ENCODE measurements at regions not wholly inside any gene's neighbourhood (a gene's known extent, or its start where the extent isn't known, plus 50 kb on each side); places are given as distances from the start of the nearest gene placed in this dataset.
"Not testable (repeated sequence)": the region's sequence is repeated elsewhere in the genome, so short reads cannot be mapped to it uniquely, and the experiment has no call there.

GRCh38 chr21:15311510-15311909 lies 246.7 kb upstream of the NRIP1 start:
- no peak for DNase-seq (ENCODE audit: low spot score)

DNA sequence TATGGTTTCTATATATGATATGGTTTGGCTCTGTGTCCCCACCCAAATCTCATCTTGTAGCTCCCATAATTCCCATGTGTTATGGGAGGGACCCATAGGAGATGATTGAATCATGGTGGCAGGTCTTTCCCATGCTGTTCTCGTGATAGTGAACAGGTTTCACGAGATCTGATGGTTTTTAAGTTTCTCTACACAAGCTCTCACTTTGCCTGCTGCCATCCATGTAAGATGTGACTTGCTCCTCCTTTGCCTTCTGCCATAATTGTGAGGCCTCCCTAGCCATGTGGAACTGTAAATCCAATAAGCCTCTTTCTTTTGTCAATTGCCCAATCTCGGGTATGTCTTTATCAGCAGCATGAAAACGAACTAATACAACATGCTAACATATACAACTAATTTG lies 252.2 kb upstream of the NRIP1 start:
- DNase-seq (ENCODE audit: low spot score), result not testable (repeated sequence)

DNA sequence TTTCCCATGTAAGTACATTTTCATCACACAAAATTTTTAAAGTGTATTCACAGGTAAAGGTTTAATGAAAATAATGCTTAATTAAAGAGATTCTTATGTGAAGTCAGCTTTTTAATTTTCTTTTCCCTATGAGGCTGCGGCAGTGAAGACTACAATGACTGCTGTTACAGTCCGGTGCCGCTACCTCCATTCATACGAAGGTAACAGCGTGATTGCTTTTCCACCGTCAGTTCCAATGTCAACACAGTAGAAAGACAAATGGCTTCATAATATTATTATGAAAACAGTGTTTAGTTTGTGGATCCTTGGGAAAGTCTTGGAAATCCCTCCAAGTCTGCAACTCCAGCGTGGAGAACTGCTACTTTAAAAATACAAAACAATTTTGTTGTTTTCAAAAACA lies 254.9 kb upstream of the NRIP1 start:
- no peak for DNase-seq (ENCODE audit: low spot score)

DNA sequence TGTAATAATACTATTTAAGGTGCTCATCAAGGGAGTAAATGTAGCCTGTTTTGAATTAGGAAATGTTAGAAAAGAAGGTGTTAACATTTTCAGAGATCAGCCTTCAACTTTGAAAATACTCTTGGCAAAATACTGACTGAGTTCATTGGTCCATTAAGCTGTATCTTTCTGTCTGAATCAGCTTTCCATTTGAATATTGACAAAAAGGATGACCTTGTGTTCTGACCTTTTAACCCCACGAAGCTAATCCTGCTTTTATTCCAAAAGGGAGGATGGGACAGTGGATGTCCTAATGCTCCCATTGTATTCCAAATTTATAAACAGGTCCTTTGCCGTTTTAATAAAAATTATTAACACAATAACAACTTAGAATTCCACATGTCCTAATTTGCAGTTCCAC lies 259.7 kb upstream of the NRIP1 start:
- DNase-seq (ENCODE audit: low spot score), result no peak

DNA sequence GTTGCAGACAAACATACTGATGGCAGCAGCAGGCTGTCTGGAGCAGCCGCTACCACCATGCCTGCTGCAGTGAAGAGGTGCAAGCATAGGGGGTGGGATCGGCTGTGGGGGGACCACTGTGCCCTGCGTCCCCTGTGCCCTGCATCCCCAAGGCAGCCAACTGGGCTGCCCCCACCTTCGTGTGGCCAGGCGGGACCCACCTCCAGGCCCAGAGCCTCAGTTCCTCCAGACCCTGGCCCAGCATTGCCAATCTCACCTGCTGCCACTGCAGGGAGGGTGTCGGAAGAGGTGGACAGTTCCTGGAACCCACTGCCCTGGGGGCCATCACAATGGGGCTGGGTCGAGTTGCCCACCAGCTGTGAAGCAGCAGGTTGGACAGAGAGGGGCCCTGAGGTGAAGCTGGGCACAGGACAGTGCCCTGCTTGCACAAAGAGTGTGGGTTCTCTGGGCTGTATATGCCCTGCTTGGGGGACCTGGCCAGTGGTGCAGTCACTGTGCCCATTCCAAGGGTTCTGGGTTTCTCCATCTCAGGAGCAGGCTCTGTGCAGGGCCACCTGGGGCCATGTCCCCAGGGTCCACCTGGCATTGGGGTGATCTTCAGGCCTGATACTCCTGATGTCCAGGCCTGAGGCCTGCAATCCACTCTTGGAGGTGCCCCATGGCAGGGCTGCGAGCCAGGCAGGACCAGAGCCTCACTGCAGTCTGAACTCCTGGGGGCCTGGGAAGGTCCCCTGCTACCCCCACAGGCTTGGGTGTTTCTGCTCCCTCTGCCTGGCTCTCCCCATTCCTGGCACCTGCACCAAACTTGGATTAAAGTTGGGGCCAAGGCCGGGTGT lies 261.4 kb upstream of the NRIP1 start:
- DNase-seq (ENCODE audit: low spot score), result no peak

DNA sequence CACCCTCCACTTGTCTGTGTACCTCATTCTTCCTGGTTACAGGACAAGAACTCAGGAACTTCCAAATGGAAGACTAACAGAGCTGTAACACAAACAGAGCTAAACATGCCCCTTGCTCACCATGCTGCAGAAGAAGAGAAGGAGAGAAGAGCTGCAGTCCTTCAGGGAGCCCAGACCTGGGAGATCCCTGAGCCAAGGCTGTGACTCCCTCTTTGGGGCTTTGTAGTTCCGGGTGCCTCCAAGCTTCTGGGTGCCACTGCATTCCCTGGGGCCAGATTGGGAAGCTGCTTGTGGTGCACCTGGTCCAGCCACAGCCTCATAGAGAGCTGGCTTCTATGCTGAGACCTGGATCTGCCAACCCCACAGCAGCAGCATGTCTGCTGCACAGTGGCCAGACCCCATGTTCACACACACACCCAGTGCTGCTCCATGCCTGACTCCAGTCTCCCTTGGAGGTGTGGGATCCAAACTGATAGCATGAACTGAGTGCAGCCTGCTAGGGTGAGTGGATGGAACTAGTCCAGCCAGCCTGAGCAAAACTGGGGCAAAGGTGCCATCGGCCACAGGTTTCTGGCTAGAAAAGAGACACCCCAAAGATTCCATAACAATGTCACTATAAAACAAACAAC lies 263.0 kb upstream of the NRIP1 start:
- no peak for DNase-seq (ENCODE audit: low spot score)

DNA sequence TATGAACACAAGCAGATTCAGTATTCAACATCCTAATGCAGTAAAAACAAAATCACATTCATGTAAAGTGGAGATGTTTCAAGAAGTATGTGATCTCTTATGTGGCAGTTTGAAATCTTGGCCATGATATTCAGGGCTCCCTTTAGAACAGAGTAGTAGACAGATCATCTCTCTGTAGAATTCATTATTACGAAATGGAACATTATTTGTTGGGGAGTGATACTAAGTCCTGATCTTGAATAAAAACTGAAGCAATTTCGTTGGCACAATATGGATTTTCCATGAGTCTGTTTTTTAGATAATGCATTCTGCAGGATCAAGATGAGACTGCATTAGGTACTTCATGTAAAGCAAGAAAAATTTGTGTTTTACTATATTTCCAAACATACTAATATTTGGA lies 264.4 kb upstream of the NRIP1 start:
- DNase-seq (ENCODE audit: low spot score), result no peak

DNA sequence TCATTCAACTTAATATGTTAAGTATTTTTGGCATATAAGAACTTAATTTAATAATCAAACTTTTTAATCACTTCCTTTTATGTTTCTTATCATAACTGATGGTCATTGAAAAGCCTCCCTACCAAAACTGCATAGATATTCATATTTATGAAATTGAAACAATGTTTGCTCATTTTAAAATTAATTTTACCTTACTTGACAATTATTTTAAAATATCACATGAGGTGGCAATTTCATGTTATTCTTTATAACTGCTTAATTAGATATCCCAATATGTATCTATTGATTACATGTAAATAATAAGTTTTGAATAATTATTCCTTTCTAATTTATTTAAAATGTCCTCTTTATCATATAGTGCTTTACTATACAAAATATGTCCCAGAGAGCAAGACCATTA lies 266.1 kb upstream of the NRIP1 start:
- no peak for DNase-seq (ENCODE audit: low spot score)

GRCh38 chr21:15332572-15332971 lies 267.8 kb upstream of the NRIP1 start:
- no peak for DNase-seq (ENCODE audit: low spot score)

GRCh38 chr21:15333136-15333710 lies 268.4 kb upstream of the NRIP1 start:
- DNase-seq (ENCODE audit: low spot score), result no peak

DNA sequence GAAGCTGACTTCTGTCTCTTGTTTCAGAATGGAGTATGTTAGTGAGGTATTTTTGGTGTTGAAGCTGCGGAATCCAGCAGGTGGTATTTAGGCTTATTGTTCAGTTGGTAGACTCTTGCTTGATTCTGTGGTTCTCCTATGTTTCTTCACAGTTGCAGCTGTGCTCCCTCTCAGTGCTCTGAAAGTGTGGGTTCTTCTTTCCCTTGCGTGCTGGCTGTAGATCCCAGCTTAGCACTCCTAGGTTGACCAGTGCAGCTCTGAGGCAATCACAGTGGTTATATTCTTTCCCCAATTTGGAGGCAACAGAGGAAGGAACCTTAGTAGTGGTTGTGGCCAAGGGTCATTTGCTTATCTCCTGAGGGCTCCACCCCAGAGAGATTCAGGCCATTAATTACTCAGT lies 269.2 kb upstream of the NRIP1 start:
- no peak for DNase-seq (ENCODE audit: low spot score)

DNA sequence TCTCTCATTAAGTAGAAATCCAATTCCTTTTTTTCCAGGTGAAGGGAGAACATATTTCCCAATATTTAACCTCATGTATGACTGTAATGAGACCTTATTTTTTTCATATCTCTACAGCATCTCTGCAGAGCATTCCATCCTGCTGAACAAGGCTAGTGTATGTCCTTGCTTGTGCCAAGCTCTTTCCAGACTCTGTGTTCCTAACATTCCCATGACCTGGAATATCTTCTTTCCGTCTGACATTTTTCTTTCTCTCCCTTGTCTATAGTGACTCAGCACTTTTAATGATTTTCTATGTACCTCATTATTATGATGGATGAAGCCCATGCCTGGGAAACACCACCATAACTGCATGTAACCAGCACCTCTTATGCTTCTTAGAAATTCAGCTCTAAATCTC lies 278.3 kb upstream of the NRIP1 start:
- no peak for DNase-seq (ENCODE audit: low spot score)

- no peak for DNase-seq (ENCODE audit: low spot score)
Measured at GRCh38 chr21:15352009-15352408, 287.2 kb upstream of the NRIP1 start.

DNA sequence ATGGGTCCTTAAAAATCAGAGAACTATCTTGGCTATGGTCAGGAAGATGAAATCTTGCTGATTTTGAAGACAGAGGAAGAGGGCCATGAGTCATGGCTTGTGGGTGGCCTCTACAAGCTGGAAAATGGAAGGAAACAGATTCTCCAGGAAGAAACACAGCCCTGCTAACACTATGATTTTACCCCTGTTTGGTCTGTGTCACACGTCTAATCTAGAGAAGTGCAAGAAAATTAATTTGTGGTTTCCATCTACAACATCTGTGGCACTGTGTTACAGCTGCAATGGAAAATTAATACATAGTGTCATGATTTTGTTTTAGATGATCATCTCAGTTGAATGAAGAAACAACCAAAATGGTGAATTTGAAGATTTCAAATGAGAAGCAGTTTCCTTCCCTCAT lies 288.7 kb upstream of the NRIP1 start:
- DNase-seq (ENCODE audit: low spot score), result no peak

DNA sequence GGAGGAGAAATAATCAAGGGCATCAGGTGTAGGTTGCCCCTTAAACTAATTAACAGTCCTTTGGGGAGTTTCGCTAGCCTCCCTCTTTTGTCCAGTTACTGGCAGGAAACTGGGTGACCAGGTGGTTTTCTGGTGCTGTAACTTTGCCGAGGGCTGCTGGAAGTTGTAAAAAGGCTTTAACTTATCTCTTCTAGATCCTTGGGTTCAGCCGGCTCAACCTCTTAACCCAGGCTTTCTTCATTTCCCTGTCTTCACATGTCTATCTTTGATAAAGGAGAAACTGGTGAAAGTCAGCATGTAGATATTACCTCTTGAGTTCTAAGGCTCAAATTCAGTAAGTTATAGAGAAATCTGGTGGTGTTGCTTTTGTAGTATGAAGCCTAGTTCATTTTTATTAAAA lies 289.7 kb upstream of the NRIP1 start:
- DNase-seq (ENCODE audit: low spot score), result no peak

DNA sequence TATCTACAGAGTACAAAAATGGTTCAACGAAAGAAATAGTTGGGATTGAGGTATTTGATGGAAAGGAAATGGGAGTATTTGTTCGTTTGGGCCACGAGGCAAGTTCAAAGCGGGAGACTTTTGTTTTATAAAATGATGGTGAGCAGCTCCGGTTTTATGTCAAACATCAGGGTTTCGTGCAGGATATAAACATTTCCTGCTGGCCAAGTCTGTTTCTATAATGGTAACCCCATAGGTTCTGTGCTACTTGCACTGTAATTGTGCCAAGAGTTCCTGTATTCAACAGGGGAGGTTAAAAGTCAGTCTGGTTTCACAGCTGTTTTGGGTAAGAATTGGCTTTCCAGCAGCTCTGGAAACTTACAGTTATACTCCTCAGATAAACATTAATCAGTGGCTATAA lies 290.3 kb upstream of the NRIP1 start:
- no peak for DNase-seq (ENCODE audit: low spot score)

GRCh38 chr21:15359251-15359650 lies 294.5 kb upstream of the NRIP1 start:
- DNase-seq (ENCODE audit: low spot score), result no peak

- DNase-seq (ENCODE audit: low spot score), result no peak
Measured at GRCh38 chr21:15362458-15362857, 297.7 kb upstream of the NRIP1 start.

- DNase-seq (ENCODE audit: low spot score), result no peak
Measured at GRCh38 chr21:15363921-15364320, 299.1 kb upstream of the NRIP1 start.

GRCh38 chr21:15365751-15366392 lies 301.1 kb upstream of the NRIP1 start:
- DNase-seq (ENCODE audit: low spot score), result peak; percentile 23

- no peak for DNase-seq (ENCODE audit: low spot score)
Measured at GRCh38 chr21:15366555-15366954, 301.8 kb upstream of the NRIP1 start.

DNA sequence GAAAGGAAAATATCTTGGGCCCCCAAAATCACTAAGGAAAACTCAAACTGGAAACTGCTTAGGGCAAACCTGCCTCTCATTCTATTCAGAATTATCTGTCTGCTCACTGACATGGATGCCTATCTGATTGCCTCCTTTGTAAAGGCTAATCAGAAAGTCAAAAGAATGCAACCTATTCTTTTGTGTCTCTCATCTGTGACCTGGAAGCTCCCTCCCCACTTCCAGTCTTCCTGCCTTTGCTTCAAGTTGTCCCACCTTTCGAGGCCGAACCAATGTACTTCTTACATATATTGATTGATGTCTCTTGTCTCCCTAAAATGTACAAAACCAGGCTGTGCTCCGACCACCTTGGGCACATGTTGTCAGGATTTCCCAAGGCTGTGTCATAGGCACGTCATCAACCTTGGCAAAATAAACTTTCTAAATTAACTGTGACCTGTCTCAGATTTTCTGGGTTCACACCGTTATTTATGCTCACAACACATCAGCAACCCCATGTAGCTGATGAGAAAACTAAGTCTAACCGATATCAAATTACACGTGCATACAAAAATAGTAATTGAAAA lies 302.3 kb upstream of the NRIP1 start:
- no peak for DNase-seq (ENCODE audit: low spot score)
